ENCODE measurements at regions not wholly inside any gene's neighbourhood (a gene's known extent, or its start where the extent isn't known, plus 50 kb on each side); places are given as distances from the start of the nearest gene placed in this dataset.
A peak's percentile ranks its signal among the peaks of the same experiment; 100 is the strongest.

DNA sequence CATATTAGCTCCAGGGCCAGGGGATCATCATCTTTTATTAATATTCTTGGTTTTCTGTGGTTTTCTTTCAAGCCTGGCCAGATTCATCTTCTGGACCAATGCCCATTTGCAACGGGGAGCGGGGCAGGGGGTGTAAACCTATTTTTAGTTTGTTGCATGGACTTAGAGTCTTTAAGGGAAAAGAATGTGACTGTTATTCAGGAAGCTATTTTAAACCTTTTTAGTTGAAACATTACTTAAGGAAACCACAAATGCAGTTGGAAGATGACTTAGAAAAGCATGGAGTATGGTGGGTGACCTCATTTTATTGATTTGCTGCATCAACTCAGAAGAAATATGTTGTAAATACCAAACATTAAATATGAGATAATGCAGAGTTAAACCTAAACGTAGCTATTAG lies 368.4 kb upstream of the E2F7 start:
- H3K36me3 ChIP-seq (ENCODE audit: control insufficient read depth, insufficient read depth, low read length): no peaks in the 10 kb centered on the region
- POLR2A ChIA-PET: no interaction called here
- CTCF ChIA-PET: no interaction called here
- H3K27me3 ChIP-seq (ENCODE audit: control insufficient read depth, insufficient read depth, low read length): no peaks in the 10 kb centered on the region
- no peak for TF ChIP-seq CTCF (IDR thresholded peaks at IDR 0.05; ENCODE audit: insufficient read depth, low read depth, low read length)
- H3K4me3 ChIP-seq (ENCODE audit: low read depth, low read length): no peak overlapping the region
- peak; percentile 12 for DNase-seq (ENCODE audit: low read depth)

- Histone ChIP-seq H3K4me3 (ENCODE audit: low read depth, low read length) (no peak overlapping the region), H3K36me3 (ENCODE audit: control insufficient read depth, insufficient read depth, low read length) (no peaks in the 10 kb centered on the region), H3K27me3 (ENCODE audit: control insufficient read depth, insufficient read depth, low read length) (no peaks in the 10 kb centered on the region)
- POLR2A ChIA-PET: no interaction called here
- no peak for TF ChIP-seq CTCF (IDR thresholded peaks at IDR 0.05; ENCODE audit: insufficient read depth, low read depth, low read length)
- DNase-seq (ENCODE audit: low read depth): no peak
- CTCF ChIA-PET: no interaction called here
Observed at GRCh38 chr12:77429426-77429825, 364.1 kb upstream of the E2F7 start.

DNA sequence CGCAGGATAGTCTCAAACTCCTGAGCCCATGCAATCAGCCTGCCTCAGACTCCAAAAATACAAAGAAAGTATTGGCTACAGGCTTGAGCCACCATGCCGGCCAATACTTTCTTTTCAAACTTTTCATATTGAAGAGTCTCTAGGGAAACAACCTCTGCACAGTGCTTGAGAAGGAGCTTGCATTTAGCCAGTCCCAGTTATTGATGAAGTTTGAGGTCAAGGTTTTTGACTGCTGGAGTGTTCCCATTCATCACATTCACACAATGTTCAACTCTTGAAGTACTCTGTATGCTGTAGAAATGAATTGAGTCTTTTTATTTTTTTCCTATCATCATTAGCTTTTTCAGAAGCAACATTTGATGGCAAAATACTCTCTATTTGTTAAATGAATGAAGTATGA lies 355.8 kb upstream of the E2F7 start:
- DNase-seq (ENCODE audit: low read depth): no peak
- no peaks in the 10 kb centered on the region for H3K27me3 ChIP-seq (ENCODE audit: control insufficient read depth, insufficient read depth, low read length)
- H3K36me3 ChIP-seq (ENCODE audit: control insufficient read depth, insufficient read depth, low read length): no peaks in the 10 kb centered on the region
- POLR2A ChIA-PET: no interaction called here
- CTCF ChIA-PET: no interaction called here
- H3K4me3 ChIP-seq (ENCODE audit: low read depth, low read length): no peak overlapping the region
- no peak for TF ChIP-seq CTCF (IDR thresholded peaks at IDR 0.05; ENCODE audit: insufficient read depth, low read depth, low read length)

DNA sequence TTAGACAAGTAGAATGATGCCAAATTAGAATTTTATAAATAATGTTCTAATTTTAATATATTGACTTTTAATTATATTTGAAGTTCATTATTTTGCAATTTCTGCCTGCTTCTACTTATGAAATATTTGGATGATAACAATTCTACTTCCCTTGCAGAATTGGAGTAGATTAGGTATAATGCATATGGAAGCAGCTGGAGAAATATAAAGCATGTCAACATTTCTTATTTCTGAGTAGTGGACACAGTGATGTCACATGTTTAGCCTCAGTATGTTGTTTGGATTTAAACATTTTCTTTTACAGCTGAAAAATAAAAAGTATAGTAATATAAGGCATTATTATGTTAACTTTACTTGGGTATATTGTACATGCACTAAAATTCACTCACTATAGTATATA lies 344.2 kb upstream of the E2F7 start:
- no peak overlapping the region for H3K4me3 ChIP-seq (ENCODE audit: low read depth, low read length)
- POLR2A ChIA-PET: no interaction called here
- CTCF ChIA-PET: no interaction called here
- DNase-seq (ENCODE audit: low read depth): no peak
- H3K27me3 ChIP-seq (ENCODE audit: control insufficient read depth, insufficient read depth, low read length): no peaks in the 10 kb centered on the region
- no peak for TF ChIP-seq CTCF (IDR thresholded peaks at IDR 0.05; ENCODE audit: insufficient read depth, low read depth, low read length)
- no peaks in the 10 kb centered on the region for H3K36me3 ChIP-seq (ENCODE audit: control insufficient read depth, insufficient read depth, low read length)

GRCh38 chr12:77407931-77408330 lies 342.6 kb upstream of the E2F7 start:
- TF ChIP-seq CTCF (IDR thresholded peaks at IDR 0.05; ENCODE audit: insufficient read depth, low read depth, low read length): no peak
- ChIA-PET CTCF (no interaction called here), POLR2A (no interaction called here)
- Histone ChIP-seq H3K27me3 (ENCODE audit: control insufficient read depth, insufficient read depth, low read length) (no peaks in the 10 kb centered on the region), H3K36me3 (ENCODE audit: control insufficient read depth, insufficient read depth, low read length) (no peaks in the 10 kb centered on the region), H3K4me3 (ENCODE audit: low read depth, low read length) (no peak overlapping the region)
- DNase-seq (ENCODE audit: low read depth): no peak
